AG04450 (cell line): ENCODE measurements at regions not wholly inside any gene's neighbourhood (a gene's known extent, or its start where the extent isn't known, plus 50 kb on each side); places are given as distances from the start of the nearest gene placed in this dataset.

Experiments
- CTCF ChIA-PET: fragments of 300-600, 350-600 bp; formaldehyde crosslinking; extraction: SDS; loops from one replicate; lab custom pipeline; 2022; ENCODE audit warnings: antibody characterized with exemption, inconsistent platforms; lab: Charles Lee
- POLR2A ChIA-PET: fragments of 350-600 bp; formaldehyde crosslinking; extraction: SDS; loops from one replicate; lab custom pipeline; 2021; ENCODE audit warnings: antibody characterized with exemption, inconsistent platforms; lab: Yijun Ruan, JAX
- DNase-seq: peaks from one replicate; pipeline ENCODE4 v3.0.0-alpha.2; 2011; ENCODE audit warnings: low read depth, low spot score
- H3K27ac ChIP-seq: one replicate; pipeline ENCODE4 v1.5.1; 2012; ENCODE audit warnings: low read depth, low read length, control low read depth
- H3K27me3 ChIP-seq: one replicate; pipeline ENCODE4 v1.6.0; 2012; ENCODE audit warnings: low read length; ENCODE audit not compliant: control insufficient read depth, insufficient read depth
- H3K4me3 ChIP-seq: 2 replicates; pipeline ENCODE4 v1.5.1; 2011; ENCODE audit warnings: mild to moderate bottlenecking, low read depth, low read length, control low read depth
- H3K9me3 ChIP-seq: 2 replicates; pipeline ENCODE4 v1.5.1; 2012; ENCODE audit warnings: low read length; ENCODE audit not compliant: control insufficient read depth, insufficient read depth
- TF ChIP-seq, protein P1 (sequence below): IDR thresholded peaks from 2 replicates; pipeline ENCODE4 v1.5.1; 2011; ENCODE audit warnings: low read depth, low read length, control low read depth, inconsistent platforms

DNA sequence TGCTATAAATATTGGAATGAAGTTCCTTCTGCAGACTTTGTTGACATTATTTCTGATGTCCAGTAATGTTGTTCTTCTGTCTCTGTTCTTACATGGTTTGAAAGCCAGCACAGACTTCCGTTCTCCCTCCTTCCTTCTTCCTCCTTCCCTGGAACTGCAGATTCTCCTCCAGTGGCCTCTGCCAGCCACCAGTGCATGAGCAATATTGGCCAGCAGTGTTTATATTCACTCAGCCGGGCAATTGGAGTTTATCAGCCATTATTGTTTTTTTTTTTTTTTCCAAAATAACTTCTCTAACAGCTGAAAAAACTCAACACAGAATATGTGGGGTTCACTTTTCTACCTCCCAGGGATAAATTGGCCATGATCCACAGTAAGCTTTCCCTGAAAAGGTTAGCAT, 86.8 kb downstream of the ADCYAP1 start:
- H3K9me3 ChIP-seq: peaks cover 3% of the 10 kb centered on the region; the same call in 1 of the 2 replicates
- H3K27me3 ChIP-seq: no peaks in the 10 kb centered on the region
- POLR2A ChIA-PET: no interaction called here
- DNase-seq: no peak
- TF ChIP-seq, protein P1, sequence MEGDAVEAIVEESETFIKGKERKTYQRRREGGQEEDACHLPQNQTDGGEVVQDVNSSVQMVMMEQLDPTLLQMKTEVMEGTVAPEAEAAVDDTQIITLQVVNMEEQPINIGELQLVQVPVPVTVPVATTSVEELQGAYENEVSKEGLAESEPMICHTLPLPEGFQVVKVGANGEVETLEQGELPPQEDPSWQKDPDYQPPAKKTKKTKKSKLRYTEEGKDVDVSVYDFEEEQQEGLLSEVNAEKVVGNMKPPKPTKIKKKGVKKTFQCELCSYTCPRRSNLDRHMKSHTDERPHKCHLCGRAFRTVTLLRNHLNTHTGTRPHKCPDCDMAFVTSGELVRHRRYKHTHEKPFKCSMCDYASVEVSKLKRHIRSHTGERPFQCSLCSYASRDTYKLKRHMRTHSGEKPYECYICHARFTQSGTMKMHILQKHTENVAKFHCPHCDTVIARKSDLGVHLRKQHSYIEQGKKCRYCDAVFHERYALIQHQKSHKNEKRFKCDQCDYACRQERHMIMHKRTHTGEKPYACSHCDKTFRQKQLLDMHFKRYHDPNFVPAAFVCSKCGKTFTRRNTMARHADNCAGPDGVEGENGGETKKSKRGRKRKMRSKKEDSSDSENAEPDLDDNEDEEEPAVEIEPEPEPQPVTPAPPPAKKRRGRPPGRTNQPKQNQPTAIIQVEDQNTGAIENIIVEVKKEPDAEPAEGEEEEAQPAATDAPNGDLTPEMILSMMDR: no peak
- H3K27ac ChIP-seq: no peak overlapping the region
- no peak overlapping the region for H3K4me3 ChIP-seq
- CTCF ChIA-PET: no interaction called here

DNA sequence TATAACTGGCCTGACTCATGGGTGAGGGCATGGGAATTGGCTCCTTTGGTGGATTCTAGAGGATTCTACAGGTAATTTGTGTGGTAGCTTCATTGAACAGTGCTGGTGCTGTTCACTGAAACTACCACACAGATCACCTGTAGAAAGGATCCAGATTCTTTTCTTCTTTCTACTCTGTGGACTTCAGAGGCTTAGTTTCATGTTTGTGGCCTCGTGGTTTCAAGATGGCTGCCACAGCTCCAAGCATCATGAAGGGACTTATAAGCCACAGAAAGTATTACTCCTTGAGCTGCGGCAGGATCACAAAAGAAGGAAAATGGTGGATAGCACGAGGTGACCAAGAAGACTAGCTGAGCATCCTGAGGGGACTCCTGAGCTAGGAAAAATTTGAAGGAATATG, 88.9 kb downstream of the ADCYAP1 start:
- POLR2A ChIA-PET: no interaction called here
- no peak for DNase-seq
- CTCF ChIA-PET: no interaction called here
- Histone ChIP-seq H3K27me3 (no peaks in the 10 kb centered on the region), H3K27ac (no peak overlapping the region), H3K4me3 (no peak overlapping the region), H3K9me3 (peaks cover 6% of the 10 kb centered on the region; the same call in 1 of the 2 replicates)
- TF ChIP-seq, protein P1: no peak

DNA sequence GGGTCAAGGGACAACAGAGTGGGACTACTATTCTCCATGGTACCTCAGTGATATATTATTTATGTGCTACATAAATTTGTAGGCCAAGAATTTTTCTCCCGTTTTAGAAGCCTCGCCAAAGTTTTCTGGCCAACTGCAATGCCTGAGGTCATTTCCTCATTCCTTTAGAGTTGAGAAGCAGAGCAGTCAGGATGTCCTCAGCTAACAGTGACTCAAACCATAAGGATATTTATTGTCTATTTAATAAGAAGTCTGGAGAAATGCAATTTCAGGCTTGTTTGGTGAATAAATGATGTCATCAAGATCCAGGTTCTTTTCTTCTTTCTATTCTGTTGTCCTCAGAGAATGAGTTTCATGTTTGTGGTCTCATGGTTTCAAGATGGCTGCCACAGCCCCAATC, 91.0 kb downstream of the ADCYAP1 start:
- DNase-seq: no peak
- ChIA-PET CTCF (no interaction called here), POLR2A (no interaction called here)
- TF ChIP-seq, protein P1: no peak
- Histone ChIP-seq H3K27ac (no peak overlapping the region), H3K27me3 (no peaks in the 10 kb centered on the region), H3K4me3 (no peak overlapping the region), H3K9me3 (peaks cover 3% of the 10 kb centered on the region; the same call in 1 of the 2 replicates)

DNA sequence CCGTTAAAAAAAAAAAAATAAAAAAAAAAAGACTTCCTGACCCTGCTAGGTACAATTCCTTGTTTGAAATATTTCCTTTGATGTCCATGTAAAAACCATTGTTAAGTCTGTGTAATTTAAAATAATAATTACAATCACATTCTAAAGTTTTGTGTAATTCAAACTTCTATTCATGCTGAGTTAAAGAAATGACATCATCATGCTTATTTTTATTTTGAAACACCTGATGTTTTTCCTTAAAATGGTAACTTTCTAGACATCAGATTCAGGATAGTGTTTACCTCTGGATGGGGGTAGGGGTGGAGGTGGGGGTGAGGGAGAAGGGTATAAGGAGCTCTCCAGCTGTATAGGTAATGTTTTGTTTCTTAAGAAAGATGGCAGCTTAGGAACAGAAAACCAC, 92.8 kb downstream of the ADCYAP1 start:
- H3K9me3 ChIP-seq: peaks cover 3% of the 10 kb centered on the region; the same call in 1 of the 2 replicates
- no peak overlapping the region for H3K4me3 ChIP-seq
- H3K27me3 ChIP-seq: no peaks in the 10 kb centered on the region
- CTCF ChIA-PET: no interaction called here
- H3K27ac ChIP-seq: no peak overlapping the region
- POLR2A ChIA-PET: no interaction called here
- TF ChIP-seq, protein P1: no peak
- DNase-seq: no peak

DNA sequence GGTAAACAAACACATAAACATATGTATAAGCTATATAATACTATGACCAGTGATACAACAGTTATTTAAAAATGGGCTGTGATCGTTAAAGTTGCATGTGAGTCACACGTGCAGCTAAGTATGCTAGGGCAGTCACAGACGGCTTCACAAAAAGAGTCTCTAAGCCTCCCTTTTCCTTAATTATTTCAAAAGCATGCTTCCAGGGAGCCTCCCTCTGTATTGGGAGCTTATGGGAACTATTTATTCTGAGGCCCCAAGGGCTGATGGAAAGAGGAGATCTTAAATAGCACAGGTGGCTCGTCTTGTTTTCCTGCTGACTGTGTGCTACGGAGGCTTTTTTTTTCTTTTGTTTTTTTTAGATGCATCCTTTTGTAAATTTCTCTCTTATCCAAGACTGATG, 94.3 kb downstream of the ADCYAP1 start:
- CTCF ChIA-PET: interaction anchor here (1.4 kb wide), 1 partner anchor 37 kb away, joined by 4 read pairs; no protein-coding TSS in a partner anchor
- POLR2A ChIA-PET: no interaction called here
- TF ChIP-seq, protein P1: no peak
- H3K9me3 ChIP-seq: peaks cover 8% of the 10 kb centered on the region; the same call in 1 of the 2 replicates
- DNase-seq: no peak
- no peaks in the 10 kb centered on the region for H3K27me3 ChIP-seq
- H3K27ac ChIP-seq: no peak overlapping the region
- no peak overlapping the region for H3K4me3 ChIP-seq
